ENCODE measurements at regions not wholly inside any gene's neighbourhood (a gene's known extent, or its start where the extent isn't known, plus 50 kb on each side); places are given as distances from the start of the nearest gene placed in this dataset.

GRCh38 chrX:45300638-45301037 is 100.0 kb upstream of the DIPK2B start:
- DNase-seq (ENCODE audit: low read depth), result no peak

- DNase-seq (ENCODE audit: low read depth), result no peak
Observed at GRCh38 chrX:45295259-45295986, 94.7 kb upstream of the DIPK2B start.

GRCh38 chrX:45274576-45274975 is 73.9 kb upstream of the DIPK2B start:
- DNase-seq (ENCODE audit: low read depth), result no peak

- no peak for DNase-seq (ENCODE audit: low read depth)
Observed at GRCh38 chrX:45267007-45267406, 66.3 kb upstream of the DIPK2B start.

- DNase-seq (ENCODE audit: low read depth), result no peak
Observed at GRCh38 chrX:45266456-45266855, 65.8 kb upstream of the DIPK2B start.

- DNase-seq (ENCODE audit: low read depth), result no peak
Observed at GRCh38 chrX:45264865-45265264, 64.2 kb upstream of the DIPK2B start.

- no peak for DNase-seq (ENCODE audit: low read depth)
Observed at GRCh38 chrX:45261471-45261870, 60.8 kb upstream of the DIPK2B start.

GRCh38 chrX:45261005-45261404 is 60.3 kb upstream of the DIPK2B start:
- DNase-seq (ENCODE audit: low read depth), result no peak

- DNase-seq (ENCODE audit: low read depth), result no peak
Observed at GRCh38 chrX:45258731-45259402, 58.2 kb upstream of the DIPK2B start.
